A673 (cell line): ENCODE measurements at regions not wholly inside any gene's neighbourhood (a gene's known extent, or its start where the extent isn't known, plus 50 kb on each side); places are given as distances from the start of the nearest gene placed in this dataset.

Experiments used
- BruUV-seq: library from RNA; stranded (reverse); fragments of 400-500 nt; replicated peaks from 2 replicates; lab custom pipeline; 2021; lab: Mats Ljungman, UMichigan
- CTCF ChIA-PET: fragments of 300-600 bp; sonication (Branson Sonifier 250); formaldehyde crosslinking; loops from one replicate; lab custom pipeline; 2022; ENCODE audit warnings: antibody characterized with exemption; lab: Charles Lee
- POLR2A ChIA-PET: fragments of 300-600 bp; sonication (Branson Sonifier 250); formaldehyde crosslinking; loops from one replicate; lab custom pipeline; 2022; ENCODE audit warnings: antibody characterized with exemption; ENCODE audit not compliant: low non-redundant PET; lab: Charles Lee
- DNase-seq: peaks from one replicate; pipeline ENCODE4 v3.0.0-alpha.2; 2015; ENCODE audit warnings: low spot score
- H3K27ac ChIP-seq: fragments of 200-600 bp; sonication (generic); 2 replicates; pipeline ENCODE4 v1.5.1; 2016; ENCODE audit warnings: mixed run types, low read depth, mild to moderate bottlenecking, mixed read lengths, antibody characterized with exemption, low read length; ENCODE audit not compliant: poor library complexity, severe bottlenecking
- H3K27me3 ChIP-seq: fragments of 200-600 bp; sonication (generic); replicated peaks from 2 replicates; pipeline ENCODE4 v1.6.1; 2017; ENCODE audit warnings: mixed run types, low read depth, mild to moderate bottlenecking, mixed read lengths, antibody characterized with exemption, low read length; ENCODE audit not compliant: insufficient read depth, poor library complexity
- H3K36me3 ChIP-seq: fragments of 200-600 bp; sonication (generic); 2 replicates; pipeline ENCODE4 v1.6.1; 2016; ENCODE audit warnings: mixed run types, mild to moderate bottlenecking, mixed read lengths, antibody characterized with exemption, low read length; ENCODE audit not compliant: insufficient read depth, poor library complexity, severe bottlenecking
- H3K4me1 ChIP-seq: fragments of 200-600 bp; sonication (generic); 2 replicates; pipeline ENCODE4 v1.6.1; 2017; ENCODE audit warnings: mixed run types, mild to moderate bottlenecking, mixed read lengths, antibody characterized with exemption, low read length; ENCODE audit not compliant: insufficient read depth, poor library complexity, severe bottlenecking
- H3K4me3 ChIP-seq: fragments of 200-600 bp; sonication (generic); 2 replicates; pipeline ENCODE4 v1.5.1; 2016; ENCODE audit warnings: low read depth, mixed run types, mild to moderate bottlenecking, mixed read lengths, low read length; ENCODE audit not compliant: poor library complexity, severe bottlenecking
- H3K9me3 ChIP-seq: fragments of 200-600 bp; sonication (generic); 2 replicates; pipeline ENCODE4 v1.6.1; 2016; ENCODE audit warnings: mixed run types, low read depth, mild to moderate bottlenecking, mixed read lengths, antibody characterized with exemption, low read length; ENCODE audit not compliant: poor library complexity, severe bottlenecking
- EZH2 ChIP-seq: fragments of 200-600 bp; sonication (generic); IDR thresholded peaks from 2 replicates; pipeline ENCODE4 v1.6.1; 2017; ENCODE audit warnings: borderline replicate concordance, low read depth, mild to moderate bottlenecking, mixed read lengths, antibody characterized with exemption, low read length; ENCODE audit not compliant: poor library complexity, severe bottlenecking
- intact Hi-C: fragments of 100-400 bp; cut with micrococcal nuclease; formaldehyde crosslinking; loops from one replicate; pipeline ENCODE4 v1.10.0; 2022; ENCODE audit not compliant: unreplicated experiment
- TF ChIP-seq, protein P1 (sequence below): fragments of 300-800, 200-600 bp; sonication (generic); conservative IDR thresholded peaks from 2 replicates; pipeline ENCODE4 v1.5.1; 2017; ENCODE audit warnings: low read depth, mild to moderate bottlenecking, antibody characterized with exemption, low read length, moderate library complexity, mixed read lengths

DNA sequence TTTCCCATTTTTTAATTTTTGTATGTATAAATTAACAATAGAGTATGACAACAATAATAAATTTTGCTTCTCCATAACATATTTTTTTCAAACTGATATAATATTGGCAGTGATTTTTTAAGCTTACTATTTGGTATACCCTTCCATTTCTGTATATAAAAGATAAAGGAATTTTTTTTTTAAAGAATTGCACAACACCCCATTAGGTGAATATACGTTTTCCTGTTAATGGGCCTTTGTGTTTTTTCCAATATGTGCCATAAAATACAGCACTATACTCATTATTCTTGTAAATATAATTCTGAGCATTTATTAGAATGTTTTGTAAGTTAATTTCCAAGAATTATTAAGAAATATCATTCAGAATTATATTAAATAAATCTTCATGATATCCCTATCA is 515.2 kb upstream of the RGS18 start:
- no peak for DNase-seq
- no peak overlapping the region for H3K4me3 ChIP-seq
- BruUV-seq: no TSS peak
- peaks cover 4% of the 10 kb centered on the region for H3K9me3 ChIP-seq
- H3K4me1 ChIP-seq: no peaks in the 10 kb centered on the region
- intact Hi-C loops: no loop called here
- no peak overlapping the region for H3K27ac ChIP-seq
- no peaks in the 10 kb centered on the region for H3K27me3 ChIP-seq
- H3K36me3 ChIP-seq: no peaks in the 10 kb centered on the region
- TF ChIP-seq EZH2: no peak
- TF ChIP-seq, protein P1, sequence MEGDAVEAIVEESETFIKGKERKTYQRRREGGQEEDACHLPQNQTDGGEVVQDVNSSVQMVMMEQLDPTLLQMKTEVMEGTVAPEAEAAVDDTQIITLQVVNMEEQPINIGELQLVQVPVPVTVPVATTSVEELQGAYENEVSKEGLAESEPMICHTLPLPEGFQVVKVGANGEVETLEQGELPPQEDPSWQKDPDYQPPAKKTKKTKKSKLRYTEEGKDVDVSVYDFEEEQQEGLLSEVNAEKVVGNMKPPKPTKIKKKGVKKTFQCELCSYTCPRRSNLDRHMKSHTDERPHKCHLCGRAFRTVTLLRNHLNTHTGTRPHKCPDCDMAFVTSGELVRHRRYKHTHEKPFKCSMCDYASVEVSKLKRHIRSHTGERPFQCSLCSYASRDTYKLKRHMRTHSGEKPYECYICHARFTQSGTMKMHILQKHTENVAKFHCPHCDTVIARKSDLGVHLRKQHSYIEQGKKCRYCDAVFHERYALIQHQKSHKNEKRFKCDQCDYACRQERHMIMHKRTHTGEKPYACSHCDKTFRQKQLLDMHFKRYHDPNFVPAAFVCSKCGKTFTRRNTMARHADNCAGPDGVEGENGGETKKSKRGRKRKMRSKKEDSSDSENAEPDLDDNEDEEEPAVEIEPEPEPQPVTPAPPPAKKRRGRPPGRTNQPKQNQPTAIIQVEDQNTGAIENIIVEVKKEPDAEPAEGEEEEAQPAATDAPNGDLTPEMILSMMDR: no peak
- POLR2A ChIA-PET: no interaction called here
- CTCF ChIA-PET: no interaction called here

DNA sequence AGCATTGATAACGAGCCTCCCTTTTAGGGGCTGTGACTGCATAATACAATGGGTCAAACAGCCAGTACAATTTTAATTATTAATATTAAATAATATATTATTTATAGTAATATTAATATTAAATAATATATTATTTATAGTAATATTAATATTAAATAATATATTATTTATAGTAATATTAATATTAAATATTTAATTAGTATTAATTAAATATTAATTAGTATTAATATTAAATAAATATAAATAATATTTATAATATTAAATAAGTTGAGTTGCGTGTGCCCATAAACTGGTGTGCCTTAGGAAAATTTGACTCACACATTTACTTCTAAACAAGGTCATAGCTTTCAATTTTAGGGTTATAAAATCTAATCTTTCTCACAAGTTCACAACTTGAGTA is 509.3 kb upstream of the RGS18 start:
- BruUV-seq: no TSS peak
- Histone ChIP-seq H3K36me3 (no peaks in the 10 kb centered on the region), H3K4me3 (no peak overlapping the region), H3K27ac (no peak overlapping the region), H3K9me3 (peaks cover 5% of the 10 kb centered on the region), H3K4me1 (peaks cover 8% of the 10 kb centered on the region), H3K27me3 (no peaks in the 10 kb centered on the region)
- intact Hi-C loops: no loop called here
- CTCF ChIA-PET: no interaction called here
- DNase-seq: no peak
- POLR2A ChIA-PET: no interaction called here
- TF ChIP-seq, protein P1: no peak
- no peak for TF ChIP-seq EZH2

DNA sequence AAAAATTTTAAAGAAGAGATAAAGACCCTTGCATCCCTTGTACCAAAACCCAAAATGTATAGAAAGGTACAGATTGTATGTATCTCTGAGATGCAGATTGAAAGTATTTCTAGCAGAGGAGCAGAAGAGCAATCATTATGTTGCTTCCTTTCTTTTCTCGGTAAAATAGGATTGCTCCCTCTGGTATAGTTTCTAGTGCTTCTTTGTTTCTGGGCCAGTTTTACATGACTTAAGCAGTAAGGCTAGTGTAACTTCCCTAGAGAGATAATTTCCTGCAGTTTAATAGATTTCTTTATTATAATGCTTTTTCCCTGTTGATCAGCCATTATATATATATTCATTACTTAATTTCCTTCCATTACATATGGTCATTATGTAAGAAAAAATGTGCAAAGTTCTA is 496.2 kb upstream of the RGS18 start:
- CTCF ChIA-PET: no interaction called here
- TF ChIP-seq EZH2: no peak
- TF ChIP-seq, protein P1: no peak
- H3K9me3 ChIP-seq: no peaks in the 10 kb centered on the region

More for the DNA sequence above, 496.2 kb upstream of the RGS18 start:
- no TSS peak for BruUV-seq
- peaks cover 9% of the 10 kb centered on the region for H3K4me1 ChIP-seq
- no peak overlapping the region for H3K4me3 ChIP-seq
- no peaks in the 10 kb centered on the region for H3K36me3 ChIP-seq
- no peak overlapping the region for H3K27ac ChIP-seq
- POLR2A ChIA-PET: no interaction called here
- peak; percentile 57 for DNase-seq
- intact Hi-C loops: no loop called here
- no peaks in the 10 kb centered on the region for H3K27me3 ChIP-seq
